ENCODE measurements at regions not wholly inside any gene's neighbourhood (a gene's known extent, or its start where the extent isn't known, plus 50 kb on each side); places are given as distances from the start of the nearest gene placed in this dataset.

DNA sequence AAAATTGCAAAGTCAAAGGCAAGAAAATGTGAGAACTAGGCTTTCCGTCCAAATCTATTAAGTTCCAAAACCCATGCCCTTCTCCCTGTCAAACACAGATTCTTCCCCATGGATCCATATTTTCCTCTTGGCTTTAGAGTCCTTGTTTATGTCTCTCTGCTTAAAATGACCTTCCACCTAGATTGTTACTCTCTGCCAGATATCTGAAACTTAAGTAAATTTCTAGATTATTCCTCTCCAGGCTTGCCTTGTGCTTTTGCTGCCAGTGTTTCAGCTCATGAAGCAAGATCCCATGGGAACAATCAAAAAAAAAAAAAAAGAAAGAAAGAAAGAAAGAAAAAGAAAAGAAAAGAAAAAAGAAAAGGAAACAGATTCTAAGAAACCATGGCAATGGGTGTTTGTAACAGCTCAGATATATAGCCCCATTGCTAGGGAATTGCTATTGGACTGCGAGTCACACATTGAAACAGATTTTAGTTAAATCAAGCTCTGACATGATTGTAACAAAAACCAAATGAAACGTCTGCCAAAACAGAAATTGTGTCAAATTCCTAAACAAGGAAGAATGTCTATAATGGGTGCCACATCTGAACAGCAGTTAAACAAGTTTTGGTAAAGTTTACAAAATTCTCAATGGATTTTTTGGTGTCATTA is 660.7 kb upstream of the CNTNAP5 start:
- ChIA-PET POLR2A (interaction anchor here (0.7 kb wide), 1 partner anchor 284 kb away, joined by 4 read pairs; no protein-coding TSS in a partner anchor), CTCF (no interaction called here)
- Mint-ChIP-seq H3K27ac (no peak overlapping the region), H3K36me3 (peaks cover 6% of the 10 kb centered on the region; the same call in 1 of the 2 replicates), H3K27me3 (ENCODE audit: low read depth) (no peaks in the 10 kb centered on the region), H3K9me3 (peaks cover 19% of the 10 kb centered on the region), H3K4me1 (peaks cover 3% of the 10 kb centered on the region; the same call in 1 of the 2 replicates), H3K4me3 (no peak overlapping the region)
- ATAC-seq (no peak), DNase-seq (ENCODE audit: low spot score) (no peak)
- TF ChIP-seq SOX15 (CRISPR knock-in tag; IDR thresholded peaks at IDR 0.05) (no peak), MYBL2 (CRISPR knock-in tag; IDR thresholded peaks at IDR 0.05) (no peak), EMX1 (CRISPR knock-in tag; IDR thresholded peaks at IDR 0.05) (no peak), CDX4 (CRISPR knock-in tag; IDR thresholded peaks at IDR 0.05; ENCODE audit: borderline replicate concordance) (no peak)

GRCh38 chr2:123366239-123366837 is 658.7 kb upstream of the CNTNAP5 start:
- no peak for DNase-seq (ENCODE audit: low spot score)
- POLR2A ChIA-PET = no interaction called here
- TF ChIP-seq NFYB (CRISPR knock-in tag; conservative IDR thresholded peaks at IDR 0.05; ENCODE audit: low read depth) (no peak), ZNF121 (CRISPR knock-in tag; IDR thresholded peaks at IDR 0.05) (no peak), NR1H2 (CRISPR knock-in tag; IDR thresholded peaks at IDR 0.05) (no peak), GTF2I (CRISPR knock-in tag; conservative IDR thresholded peaks at IDR 0.05) (no peak), FOXP1 (CRISPR knock-in tag; IDR thresholded peaks at IDR 0.05; ENCODE audit: borderline replicate concordance) (no peak), NFE2L1 (CRISPR knock-in tag; IDR thresholded peaks at IDR 0.05) (no peak), MAX (CRISPR knock-in tag; IDR thresholded peaks at IDR 0.05) (no peak), ARID4B (CRISPR knock-in tag; IDR thresholded peaks at IDR 0.05; ENCODE audit: borderline replicate concordance) (no peak), PRRX2 (CRISPR knock-in tag; IDR thresholded peaks at IDR 0.05) (no peak), IRF1 (CRISPR knock-in tag; IDR thresholded peaks at IDR 0.05) (no peak), TEAD1 (CRISPR knock-in tag; IDR thresholded peaks at IDR 0.05) (no peak), OVOL2 (CRISPR knock-in tag; IDR thresholded peaks at IDR 0.05; ENCODE audit: borderline replicate concordance) (no peak), ATF1 (CRISPR knock-in tag; IDR thresholded peaks at IDR 0.05) (no peak), ZBTB21 (CRISPR knock-in tag; IDR thresholded peaks at IDR 0.05; ENCODE audit: borderline replicate concordance) (no peak), SMAD4 (CRISPR knock-in tag; IDR thresholded peaks at IDR 0.05) (no peak)
- TF ChIP-seq, protein P1, sequence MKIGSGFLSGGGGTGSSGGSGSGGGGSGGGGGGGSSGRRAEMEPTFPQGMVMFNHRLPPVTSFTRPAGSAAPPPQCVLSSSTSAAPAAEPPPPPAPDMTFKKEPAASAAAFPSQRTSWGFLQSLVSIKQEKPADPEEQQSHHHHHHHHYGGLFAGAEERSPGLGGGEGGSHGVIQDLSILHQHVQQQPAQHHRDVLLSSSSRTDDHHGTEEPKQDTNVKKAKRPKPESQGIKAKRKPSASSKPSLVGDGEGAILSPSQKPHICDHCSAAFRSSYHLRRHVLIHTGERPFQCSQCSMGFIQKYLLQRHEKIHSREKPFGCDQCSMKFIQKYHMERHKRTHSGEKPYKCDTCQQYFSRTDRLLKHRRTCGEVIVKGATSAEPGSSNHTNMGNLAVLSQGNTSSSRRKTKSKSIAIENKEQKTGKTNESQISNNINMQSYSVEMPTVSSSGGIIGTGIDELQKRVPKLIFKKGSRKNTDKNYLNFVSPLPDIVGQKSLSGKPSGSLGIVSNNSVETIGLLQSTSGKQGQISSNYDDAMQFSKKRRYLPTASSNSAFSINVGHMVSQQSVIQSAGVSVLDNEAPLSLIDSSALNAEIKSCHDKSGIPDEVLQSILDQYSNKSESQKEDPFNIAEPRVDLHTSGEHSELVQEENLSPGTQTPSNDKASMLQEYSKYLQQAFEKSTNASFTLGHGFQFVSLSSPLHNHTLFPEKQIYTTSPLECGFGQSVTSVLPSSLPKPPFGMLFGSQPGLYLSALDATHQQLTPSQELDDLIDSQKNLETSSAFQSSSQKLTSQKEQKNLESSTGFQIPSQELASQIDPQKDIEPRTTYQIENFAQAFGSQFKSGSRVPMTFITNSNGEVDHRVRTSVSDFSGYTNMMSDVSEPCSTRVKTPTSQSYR (CRISPR knock-in tag; IDR thresholded peaks at IDR 0.05) = no peak
- TF ChIP-seq, protein P2, sequence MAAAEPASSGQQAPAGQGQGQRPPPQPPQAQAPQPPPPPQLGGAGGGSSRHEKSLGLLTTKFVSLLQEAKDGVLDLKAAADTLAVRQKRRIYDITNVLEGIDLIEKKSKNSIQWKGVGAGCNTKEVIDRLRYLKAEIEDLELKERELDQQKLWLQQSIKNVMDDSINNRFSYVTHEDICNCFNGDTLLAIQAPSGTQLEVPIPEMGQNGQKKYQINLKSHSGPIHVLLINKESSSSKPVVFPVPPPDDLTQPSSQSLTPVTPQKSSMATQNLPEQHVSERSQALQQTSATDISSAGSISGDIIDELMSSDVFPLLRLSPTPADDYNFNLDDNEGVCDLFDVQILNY (CRISPR knock-in tag; IDR thresholded peaks at IDR 0.05) = no peak
- TF ChIP-seq, protein P3, sequence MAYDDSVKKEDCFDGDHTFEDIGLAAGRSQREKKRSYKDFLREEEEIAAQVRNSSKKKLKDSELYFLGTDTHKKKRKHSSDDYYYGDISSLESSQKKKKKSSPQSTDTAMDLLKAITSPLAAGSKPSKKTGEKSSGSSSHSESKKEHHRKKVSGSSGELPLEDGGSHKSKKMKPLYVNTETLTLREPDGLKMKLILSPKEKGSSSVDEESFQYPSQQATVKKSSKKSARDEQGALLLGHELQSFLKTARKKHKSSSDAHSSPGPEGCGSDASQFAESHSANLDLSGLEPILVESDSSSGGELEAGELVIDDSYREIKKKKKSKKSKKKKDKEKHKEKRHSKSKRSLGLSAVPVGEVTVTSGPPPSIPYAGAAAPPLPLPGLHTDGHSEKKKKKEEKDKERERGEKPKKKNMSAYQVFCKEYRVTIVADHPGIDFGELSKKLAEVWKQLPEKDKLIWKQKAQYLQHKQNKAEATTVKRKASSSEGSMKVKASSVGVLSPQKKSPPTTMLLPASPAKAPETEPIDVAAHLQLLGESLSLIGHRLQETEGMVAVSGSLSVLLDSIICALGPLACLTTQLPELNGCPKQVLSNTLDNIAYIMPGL (CRISPR knock-in tag; IDR thresholded peaks at IDR 0.05) = no peak

More at GRCh38 chr2:123366239-123366837, 658.7 kb upstream of the CNTNAP5 start:
- H3K4me1 Mint-ChIP-seq = peaks cover 6% of the 10 kb centered on the region
- peaks cover 2% of the 10 kb centered on the region; the same call in 1 of the 2 replicates for H3K36me3 Mint-ChIP-seq
- CTCF ChIA-PET = no interaction called here
- H3K4me3 Mint-ChIP-seq = no peak overlapping the region
- no peak overlapping the region for H3K27ac Mint-ChIP-seq
- peaks cover 16% of the 10 kb centered on the region for H3K9me3 Mint-ChIP-seq
- ATAC-seq = no peak
- no peaks in the 10 kb centered on the region for H3K27me3 Mint-ChIP-seq (ENCODE audit: low read depth)

Measured in WTC11 (cell line).